ENCODE measurements at regions not wholly inside any gene's neighbourhood (a gene's known extent, or its start where the extent isn't known, plus 50 kb on each side); places are given as distances from the start of the nearest gene placed in this dataset.
A peak's percentile ranks its signal among the peaks of the same experiment; 100 is the strongest.
"Not testable (repeated sequence)": the region's sequence is repeated elsewhere in the genome, so short reads cannot be mapped to it uniquely, and the experiment has no call there.

GRCh38 chr4:9685692-9686091 is 95.7 kb upstream of the DRD5 start:
- DNase-seq (ENCODE audit: low read depth) = no peak
- no peak for TF ChIP-seq CTCF (IDR thresholded peaks at IDR 0.05; ENCODE audit: low read length, missing control alignments)
- H3K4me3 ChIP-seq (replicated peaks; ENCODE audit: low read depth, low read length) = no peak overlapping the region

- H3K4me3 ChIP-seq (replicated peaks; ENCODE audit: low read depth, low read length) = peak overlapping the region; percentile 59
These were observed 90.7 kb upstream of the DRD5 start for GRCh38 chr4:9690636-9691237.

GRCh38 chr4:9691238-9692065 is 90.0 kb upstream of the DRD5 start:
- TF ChIP-seq CTCF (IDR thresholded peaks at IDR 0.05; ENCODE audit: low read length, missing control alignments) = no peak

More at GRCh38 chr4:9690636-9691237, 90.7 kb upstream of the DRD5 start:
- not testable (repeated sequence) for DNase-seq (ENCODE audit: low read depth)

GRCh38 chr4:9692791-9693491 is 88.5 kb upstream of the DRD5 start:
- DNase-seq (ENCODE audit: low read depth); H3K4me3 ChIP-seq (replicated peaks; ENCODE audit: low read depth, low read length): not testable (repeated sequence)

More at GRCh38 chr4:9691238-9692065, 90.0 kb upstream of the DRD5 start:
- H3K4me3 ChIP-seq (replicated peaks; ENCODE audit: low read depth, low read length) = peak overlapping the region; percentile 59
- peak; percentile 85 for DNase-seq (ENCODE audit: low read depth)

- H3K4me3 ChIP-seq (replicated peaks; ENCODE audit: low read depth, low read length); DNase-seq (ENCODE audit: low read depth): not testable (repeated sequence)
These were observed 87.0 kb upstream of the DRD5 start for GRCh38 chr4:9694403-9694802.

GRCh38 chr4:9695994-9696393 is 85.4 kb upstream of the DRD5 start:
- DNase-seq (ENCODE audit: low read depth) = peak; percentile 9
- TF ChIP-seq CTCF (IDR thresholded peaks at IDR 0.05; ENCODE audit: low read length, missing control alignments) = peak; percentile 2
- H3K4me3 ChIP-seq (replicated peaks; ENCODE audit: low read depth, low read length) = not testable (repeated sequence)

- H3K4me3 ChIP-seq (replicated peaks; ENCODE audit: low read depth, low read length); DNase-seq (ENCODE audit: low read depth): not testable (repeated sequence)
These were observed 84.9 kb upstream of the DRD5 start for GRCh38 chr4:9696561-9696960.

- DNase-seq (ENCODE audit: low read depth); H3K4me3 ChIP-seq (replicated peaks; ENCODE audit: low read depth, low read length): not testable (repeated sequence)
These were observed 79.4 kb upstream of the DRD5 start for GRCh38 chr4:9702019-9702418.

- not testable (repeated sequence) for H3K4me3 ChIP-seq (replicated peaks; ENCODE audit: low read depth, low read length); DNase-seq (ENCODE audit: low read depth)
These were observed 78.7 kb upstream of the DRD5 start for GRCh38 chr4:9702696-9703095.

- no peak overlapping the region for H3K4me3 ChIP-seq (replicated peaks; ENCODE audit: low read depth, low read length)
- DNase-seq (ENCODE audit: low read depth) = peak; percentile 26
- TF ChIP-seq CTCF (IDR thresholded peaks at IDR 0.05; ENCODE audit: low read length, missing control alignments) = peak; percentile 40
These were observed 78.0 kb upstream of the DRD5 start for GRCh38 chr4:9703391-9703790.

- DNase-seq (ENCODE audit: low read depth); H3K4me3 ChIP-seq (replicated peaks; ENCODE audit: low read depth, low read length): not testable (repeated sequence)
These were observed 77.3 kb upstream of the DRD5 start for GRCh38 chr4:9704126-9704525.

Measured in fibroblast of pulmonary artery (primary cell).